HEK293 (cell line): ENCODE measurements at regions not wholly inside any gene's neighbourhood (a gene's known extent, or its start where the extent isn't known, plus 50 kb on each side); places are given as distances from the start of the nearest gene placed in this dataset.

Source experiments
- CTCF ChIA-PET: fragments of 350-600 bp; formaldehyde crosslinking; extraction: SDS; loops from one replicate; lab custom pipeline; 2021; ENCODE audit warnings: antibody characterized with exemption; lab: Yijun Ruan, JAX
- POLR2A ChIA-PET: fragments of 300-600 bp; formaldehyde crosslinking; extraction: SDS; loops from one replicate; lab custom pipeline; 2020; ENCODE audit warnings: antibody characterized with exemption, inconsistent platforms; lab: Yijun Ruan, JAX
- H3K27ac ChIP-seq: fragments of 200-500 bp; sonication (Bioruptor generic); 2 replicates; pipeline ENCODE4 v1.5.1; 2014; ENCODE audit warnings: low read depth, low read length, control low read depth, inconsistent platforms; ENCODE audit errors: extremely low read depth
- H3K36me3 ChIP-seq, 2 experiments: fragments of 200-500 bp in 1 of 2; sonication (Bioruptor generic) in 1 of 2; 1 replicate in 1 of 2; 2 replicates in 1 of 2; pipeline ENCODE4 v1.5.1; 2014 to 2017; ENCODE audit warnings: inconsistent platforms in 2 of 2, low read length in 2 of 2; ENCODE audit not compliant: control insufficient read depth in 2 of 2, insufficient read depth in 1 of 2
- H3K4me1 ChIP-seq: fragments of 200-500 bp; sonication (Bioruptor generic); 2 replicates; pipeline ENCODE4 v1.5.1; 2014; ENCODE audit warnings: mild to moderate bottlenecking, low read length, inconsistent platforms; ENCODE audit not compliant: control insufficient read depth, insufficient read depth
- H3K4me3 ChIP-seq: 2 replicates; pipeline ENCODE4 v1.5.1; 2011; ENCODE audit warnings: low read depth, mild to moderate bottlenecking, control low read depth, low read length, moderate library complexity
- H3K9me3 ChIP-seq: fragments of 200-500 bp; sonication (Bioruptor generic); 2 replicates; pipeline ENCODE4 v1.5.1; 2014; ENCODE audit warnings: low read depth, low read length, inconsistent platforms; ENCODE audit not compliant: control insufficient read depth, insufficient read depth
- AEBP2 ChIP-seq: fragments of 450-650 bp; formaldehyde crosslinking; IDR thresholded peaks from 2 replicates; pipeline ENCODE4 v1.5.1; 2016; ENCODE audit warnings: missing biosample characterization, missing genetic modification characterization, borderline replicate concordance
- GLI4 ChIP-seq: fragments of 450-650 bp; formaldehyde crosslinking; IDR thresholded peaks from 2 replicates; pipeline ENCODE4 v1.5.1; 2016; ENCODE audit warnings: missing biosample characterization, missing genetic modification characterization
- IKZF3 ChIP-seq: fragments of 450-650 bp; IDR thresholded peaks from 2 replicates; pipeline ENCODE4 v1.5.0; 2018; ENCODE audit warnings: missing biosample characterization, mild to moderate bottlenecking, missing genetic modification characterization, moderate library complexity
- REST ChIP-seq: fragments of 450-650 bp; formaldehyde crosslinking; IDR thresholded peaks from 2 replicates; pipeline ENCODE4 v1.5.1; 2016; ENCODE audit warnings: missing biosample characterization, missing genetic modification characterization
- ZBTB6 ChIP-seq: fragments of 450-650 bp; formaldehyde crosslinking; IDR thresholded peaks from 2 replicates; pipeline ENCODE4 v1.5.1; 2017; ENCODE audit warnings: missing biosample characterization, missing genetic modification characterization
- ZFP41 ChIP-seq: fragments of 450-650 bp; formaldehyde crosslinking; IDR thresholded peaks from 2 replicates; pipeline ENCODE4 v1.5.1; 2016; ENCODE audit warnings: missing biosample characterization, missing genetic modification characterization, borderline replicate concordance
- ZNF10 ChIP-seq: fragments of 450-650 bp; formaldehyde crosslinking; IDR thresholded peaks from 2 replicates; pipeline ENCODE4 v1.5.1; 2017; ENCODE audit warnings: missing biosample characterization, missing genetic modification characterization
- ZNF112 ChIP-seq: fragments of 450-650 bp; formaldehyde crosslinking; IDR thresholded peaks from 2 replicates; pipeline ENCODE4 v1.5.0; 2017; ENCODE audit warnings: missing biosample characterization, missing genetic modification characterization
- ZNF133 ChIP-seq: fragments of 450-650 bp; formaldehyde crosslinking; IDR thresholded peaks from 2 replicates; pipeline ENCODE4 v1.5.1; 2016; ENCODE audit warnings: missing biosample characterization, missing genetic modification characterization
- ZNF175 ChIP-seq: fragments of 450-650 bp; formaldehyde crosslinking; IDR thresholded peaks from 2 replicates; pipeline ENCODE4 v1.5.1; 2016; ENCODE audit warnings: missing biosample characterization, missing genetic modification characterization
- ZNF211 ChIP-seq: fragments of 450-650 bp; formaldehyde crosslinking; IDR thresholded peaks from 2 replicates; pipeline ENCODE4 v1.5.1; 2016; ENCODE audit warnings: low read depth, missing biosample characterization, missing genetic modification characterization
- ZNF248 ChIP-seq: fragments of 450-650 bp; formaldehyde crosslinking; IDR thresholded peaks from 2 replicates; pipeline ENCODE4 v1.5.1; 2017; ENCODE audit warnings: missing biosample characterization, missing genetic modification characterization
- ZNF48 ChIP-seq: fragments of 450-650 bp; formaldehyde crosslinking; IDR thresholded peaks from 2 replicates; pipeline ENCODE4 v1.5.1; 2016; ENCODE audit warnings: missing biosample characterization, missing genetic modification characterization
- ZNF530 ChIP-seq: fragments of 450-650 bp; formaldehyde crosslinking; IDR thresholded peaks from 2 replicates; pipeline ENCODE4 v1.5.1; 2016; ENCODE audit warnings: low read depth, missing biosample characterization, missing genetic modification characterization
- ZNF555 ChIP-seq: fragments of 450-650 bp; formaldehyde crosslinking; conservative IDR thresholded peaks from 2 replicates; pipeline ENCODE4 v1.5.1; 2017; ENCODE audit warnings: missing biosample characterization, mild to moderate bottlenecking, missing genetic modification characterization, inconsistent platforms
- ZNF623 ChIP-seq: fragments of 450-650 bp; formaldehyde crosslinking; IDR thresholded peaks from 2 replicates; pipeline ENCODE4 v1.5.1; 2016; ENCODE audit warnings: missing biosample characterization, missing genetic modification characterization
- ZNF624 ChIP-seq: fragments of 450-650 bp; formaldehyde crosslinking; IDR thresholded peaks from 2 replicates; pipeline ENCODE4 v1.5.1; 2017; ENCODE audit warnings: missing biosample characterization, missing genetic modification characterization
- ZNF704 ChIP-seq: fragments of 450-650 bp; formaldehyde crosslinking; IDR thresholded peaks from 2 replicates; pipeline ENCODE4 v1.5.1; 2016; ENCODE audit warnings: missing biosample characterization, missing genetic modification characterization
- ZNF768 ChIP-seq: fragments of 450-650 bp; formaldehyde crosslinking; IDR thresholded peaks from 2 replicates; pipeline ENCODE4 v1.5.1; 2018; ENCODE audit warnings: missing biosample characterization, mild to moderate bottlenecking, missing genetic modification characterization
- ZNF843 ChIP-seq: fragments of 450-650 bp; formaldehyde crosslinking; IDR thresholded peaks from 2 replicates; pipeline ENCODE4 v1.5.1; 2016; ENCODE audit warnings: missing biosample characterization, missing genetic modification characterization
- TF ChIP-seq, protein P1 (sequence below): fragments of 450-650 bp; formaldehyde crosslinking; IDR thresholded peaks from 2 replicates; pipeline ENCODE4 v1.5.1; 2016; ENCODE audit warnings: missing biosample characterization, missing genetic modification characterization
- TF ChIP-seq, protein P2 (sequence below): fragments of 450-650 bp; formaldehyde crosslinking; IDR thresholded peaks from 2 replicates; pipeline ENCODE4 v1.5.1; 2016; ENCODE audit warnings: missing biosample characterization, missing genetic modification characterization

DNA sequence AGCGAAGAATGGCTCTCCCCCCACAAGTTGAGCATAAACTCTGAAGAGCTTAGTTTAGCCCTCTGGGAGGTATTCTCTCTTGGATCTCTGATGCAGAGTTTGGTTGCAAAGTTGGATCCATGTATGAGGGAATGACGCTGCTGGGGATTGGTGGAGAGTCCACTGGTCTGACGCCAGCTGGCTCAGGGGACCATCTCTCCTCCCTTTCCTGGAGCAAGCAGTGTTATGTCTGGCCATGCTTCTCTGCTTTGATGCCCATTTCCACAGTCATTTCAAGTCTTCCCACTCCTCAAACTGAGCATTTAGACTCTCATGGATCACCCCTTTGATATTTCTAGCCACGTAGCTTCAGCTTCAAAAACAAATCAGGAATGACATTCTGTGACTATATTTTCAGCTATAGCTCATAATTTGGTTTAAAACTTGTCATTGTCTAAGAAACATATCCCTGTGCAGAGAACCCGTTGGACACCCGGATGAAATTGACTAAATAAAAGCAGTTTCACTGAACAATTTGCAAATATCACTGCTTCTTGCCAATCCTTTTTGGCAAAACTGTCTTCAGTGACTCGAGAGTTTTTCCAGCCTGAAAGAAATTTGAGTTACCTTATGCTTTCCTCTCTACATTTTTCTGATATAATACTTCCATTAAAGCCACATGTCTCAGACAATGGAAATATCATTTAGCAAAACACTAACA is 193.4 kb upstream of the CDH11 start:
- H3K9me3 ChIP-seq: no peaks in the 10 kb centered on the region
- H3K4me3 ChIP-seq: no peak overlapping the region
- no peaks in the 10 kb centered on the region for H3K36me3 ChIP-seq
- CTCF ChIA-PET: no interaction called here
- no peak for TF ChIP-seq ZNF530 (tag by site-specific recombination)
- TF ChIP-seq ZBTB6: no peak
- no peak for TF ChIP-seq REST (tag by site-specific recombination)
- no peak for TF ChIP-seq IKZF3 (tag by site-specific recombination)
- no peak for TF ChIP-seq ZNF624
- TF ChIP-seq ZNF623 (tag by site-specific recombination): no peak
- TF ChIP-seq AEBP2 (tag by site-specific recombination): no peak
- TF ChIP-seq, protein P1, sequence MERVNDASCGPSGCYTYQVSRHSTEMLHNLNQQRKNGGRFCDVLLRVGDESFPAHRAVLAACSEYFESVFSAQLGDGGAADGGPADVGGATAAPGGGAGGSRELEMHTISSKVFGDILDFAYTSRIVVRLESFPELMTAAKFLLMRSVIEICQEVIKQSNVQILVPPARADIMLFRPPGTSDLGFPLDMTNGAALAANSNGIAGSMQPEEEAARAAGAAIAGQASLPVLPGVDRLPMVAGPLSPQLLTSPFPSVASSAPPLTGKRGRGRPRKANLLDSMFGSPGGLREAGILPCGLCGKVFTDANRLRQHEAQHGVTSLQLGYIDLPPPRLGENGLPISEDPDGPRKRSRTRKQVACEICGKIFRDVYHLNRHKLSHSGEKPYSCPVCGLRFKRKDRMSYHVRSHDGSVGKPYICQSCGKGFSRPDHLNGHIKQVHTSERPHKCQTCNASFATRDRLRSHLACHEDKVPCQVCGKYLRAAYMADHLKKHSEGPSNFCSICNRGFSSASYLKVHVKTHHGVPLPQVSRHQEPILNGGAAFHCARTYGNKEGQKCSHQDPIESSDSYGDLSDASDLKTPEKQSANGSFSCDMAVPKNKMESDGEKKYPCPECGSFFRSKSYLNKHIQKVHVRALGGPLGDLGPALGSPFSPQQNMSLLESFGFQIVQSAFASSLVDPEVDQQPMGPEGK: no peak
- POLR2A ChIA-PET: no interaction called here
- H3K27ac ChIP-seq: no peak overlapping the region
- H3K4me1 ChIP-seq: no peaks in the 10 kb centered on the region

- ChIA-PET POLR2A (no interaction called here), CTCF (no interaction called here)
- no peaks in the 10 kb centered on the region for H3K9me3 ChIP-seq
- H3K4me3 ChIP-seq: no peak overlapping the region
- no peaks in the 10 kb centered on the region for H3K36me3 ChIP-seq
- no peak for TF ChIP-seq ZNF133 (tag by site-specific recombination)
- TF ChIP-seq, protein P2, sequence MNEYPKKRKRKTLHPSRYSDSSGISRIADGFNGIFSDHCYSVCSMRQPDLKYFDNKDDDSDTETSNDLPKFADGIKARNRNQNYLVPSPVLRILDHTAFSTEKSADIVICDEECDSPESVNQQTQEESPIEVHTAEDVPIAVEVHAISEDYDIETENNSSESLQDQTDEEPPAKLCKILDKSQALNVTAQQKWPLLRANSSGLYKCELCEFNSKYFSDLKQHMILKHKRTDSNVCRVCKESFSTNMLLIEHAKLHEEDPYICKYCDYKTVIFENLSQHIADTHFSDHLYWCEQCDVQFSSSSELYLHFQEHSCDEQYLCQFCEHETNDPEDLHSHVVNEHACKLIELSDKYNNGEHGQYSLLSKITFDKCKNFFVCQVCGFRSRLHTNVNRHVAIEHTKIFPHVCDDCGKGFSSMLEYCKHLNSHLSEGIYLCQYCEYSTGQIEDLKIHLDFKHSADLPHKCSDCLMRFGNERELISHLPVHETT: no peak
- no peak for TF ChIP-seq ZNF112 (tag by site-specific recombination)
- TF ChIP-seq GLI4: no peak
- TF ChIP-seq ZNF843: no peak
- TF ChIP-seq ZNF211 (tag by site-specific recombination): no peak
- TF ChIP-seq ZNF48 (tag by site-specific recombination): no peak
- no peak for TF ChIP-seq ZNF555 (tag by site-specific recombination)
- no peak for TF ChIP-seq ZNF175 (tag by site-specific recombination)
- no peak for TF ChIP-seq ZFP41 (tag by site-specific recombination)
- TF ChIP-seq ZNF704: no peak
- TF ChIP-seq ZNF10: no peak
- TF ChIP-seq ZNF768 (tag by site-specific recombination): no peak
- TF ChIP-seq ZNF248 (tag by site-specific recombination): no peak
- no peak overlapping the region for H3K27ac ChIP-seq
- no peaks in the 10 kb centered on the region for H3K4me1 ChIP-seq
Observed at GRCh38 chr16:65314627-65315008, 192.8 kb upstream of the CDH11 start.
